BJ (cell line): ENCODE measurements at regions not wholly inside any gene's neighbourhood (a gene's known extent, or its start where the extent isn't known, plus 50 kb on each side); places are given as distances from the start of the nearest gene placed in this dataset.

Experiments
- CTCF ChIA-PET: fragments of 350-600 bp; formaldehyde crosslinking; extraction: SDS; loops from one replicate; lab custom pipeline; 2021; ENCODE audit warnings: antibody characterized with exemption, inconsistent platforms; lab: Yijun Ruan, JAX
- POLR2A ChIA-PET: fragments of 300-600 bp; sonication (Branson Sonifier 250); formaldehyde crosslinking; extraction: SDS; loops from one replicate; lab custom pipeline; 2021; ENCODE audit warnings: antibody characterized with exemption; lab: Charles Lee
- DNase-seq: peaks from one replicate; pipeline ENCODE4 v3.0.0-alpha.2; 2011; ENCODE audit warnings: low read depth
- H3K27me3 ChIP-seq: 2 replicates; pipeline ENCODE4 v1.6.0; 2011; ENCODE audit warnings: low read length; ENCODE audit not compliant: control insufficient read depth, insufficient read depth
- H3K36me3 ChIP-seq: 2 replicates; pipeline ENCODE4 v1.5.1; 2011; ENCODE audit warnings: low read length; ENCODE audit not compliant: control insufficient read depth, insufficient read depth
- H3K4me3 ChIP-seq: 2 replicates; pipeline ENCODE4 v1.5.1; 2011; ENCODE audit warnings: low read depth, mild to moderate bottlenecking, control low read depth, low read length
- TF ChIP-seq, protein P1 (sequence below): IDR thresholded peaks from 2 replicates; pipeline ENCODE4 v1.5.1; 2011; ENCODE audit warnings: low read depth, mild to moderate bottlenecking, control low read depth, inconsistent platforms, low read length, moderate library complexity; ENCODE audit not compliant: insufficient read depth

GRCh38 chr2:104430359-104430740 is 423.6 kb upstream of the POU3F3 start:
- Histone ChIP-seq H3K4me3 (no peak overlapping the region), H3K27me3 (no peaks in the 10 kb centered on the region), H3K36me3 (no peaks in the 10 kb centered on the region)
- DNase-seq, result no peak
- ChIA-PET POLR2A (no interaction called here), CTCF (no interaction called here)
- TF ChIP-seq, protein P1, sequence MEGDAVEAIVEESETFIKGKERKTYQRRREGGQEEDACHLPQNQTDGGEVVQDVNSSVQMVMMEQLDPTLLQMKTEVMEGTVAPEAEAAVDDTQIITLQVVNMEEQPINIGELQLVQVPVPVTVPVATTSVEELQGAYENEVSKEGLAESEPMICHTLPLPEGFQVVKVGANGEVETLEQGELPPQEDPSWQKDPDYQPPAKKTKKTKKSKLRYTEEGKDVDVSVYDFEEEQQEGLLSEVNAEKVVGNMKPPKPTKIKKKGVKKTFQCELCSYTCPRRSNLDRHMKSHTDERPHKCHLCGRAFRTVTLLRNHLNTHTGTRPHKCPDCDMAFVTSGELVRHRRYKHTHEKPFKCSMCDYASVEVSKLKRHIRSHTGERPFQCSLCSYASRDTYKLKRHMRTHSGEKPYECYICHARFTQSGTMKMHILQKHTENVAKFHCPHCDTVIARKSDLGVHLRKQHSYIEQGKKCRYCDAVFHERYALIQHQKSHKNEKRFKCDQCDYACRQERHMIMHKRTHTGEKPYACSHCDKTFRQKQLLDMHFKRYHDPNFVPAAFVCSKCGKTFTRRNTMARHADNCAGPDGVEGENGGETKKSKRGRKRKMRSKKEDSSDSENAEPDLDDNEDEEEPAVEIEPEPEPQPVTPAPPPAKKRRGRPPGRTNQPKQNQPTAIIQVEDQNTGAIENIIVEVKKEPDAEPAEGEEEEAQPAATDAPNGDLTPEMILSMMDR, result no peak

DNA sequence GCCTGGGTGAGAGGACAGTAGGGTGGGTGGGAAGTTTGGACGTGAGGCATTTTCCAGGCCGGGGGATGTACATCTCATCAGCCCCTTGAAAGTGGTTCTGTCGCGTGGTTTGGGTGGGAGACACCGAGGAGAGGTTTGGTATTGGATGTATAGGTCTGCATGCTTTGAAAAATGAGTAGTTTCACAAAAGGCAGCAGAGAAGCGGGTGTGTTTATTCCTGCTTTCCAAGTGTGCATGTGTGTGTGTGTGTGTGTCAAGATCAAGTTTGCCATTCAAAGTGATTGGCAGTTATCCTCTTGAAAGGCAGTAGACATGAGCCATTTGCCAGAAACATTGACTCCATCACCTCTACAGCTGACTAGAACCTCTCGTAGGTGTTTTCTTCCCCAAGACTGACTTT is 423.1 kb upstream of the POU3F3 start:
- Histone ChIP-seq H3K36me3 (no peaks in the 10 kb centered on the region), H3K4me3 (no peak overlapping the region), H3K27me3 (no peaks in the 10 kb centered on the region)
- TF ChIP-seq, protein P1, result no peak
- ChIA-PET POLR2A (no interaction called here), CTCF (interaction anchor here (1.1 kb wide), 1 partner anchor 70 kb away, joined by 3 read pairs; no protein-coding TSS in a partner anchor)
- no peak for DNase-seq

DNA sequence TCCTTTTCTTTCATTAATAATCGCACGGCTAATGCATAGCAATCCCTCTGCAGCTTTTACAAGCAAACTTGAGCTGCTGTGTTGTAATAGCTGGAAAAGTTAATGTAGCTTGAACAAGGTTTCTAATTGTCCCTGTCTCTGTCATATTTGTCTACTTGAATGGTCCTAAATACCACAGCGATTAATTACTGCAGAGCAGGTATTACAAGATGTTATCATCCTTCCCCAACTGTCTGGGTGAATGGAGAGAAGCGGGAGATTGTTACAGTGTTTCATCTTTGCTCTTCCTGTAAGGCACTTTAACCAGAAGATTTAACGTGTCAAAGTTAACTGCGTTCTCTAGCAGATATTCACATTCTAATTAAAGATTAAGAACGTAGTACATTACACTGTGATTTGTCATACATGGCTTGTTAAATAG is 422.2 kb upstream of the POU3F3 start:
- CTCF ChIA-PET, result interaction anchor here (0.6 to 1.1 kb wide), 2 partner anchors 69 to 86 kb away, joined by 3 read pairs; no protein-coding TSS in a partner anchor
- DNase-seq, result no peak
- POLR2A ChIA-PET, result no interaction called here
- TF ChIP-seq, protein P1, result no peak
- H3K27me3 ChIP-seq, result no peaks in the 10 kb centered on the region
- H3K36me3 ChIP-seq, result no peaks in the 10 kb centered on the region
- H3K4me3 ChIP-seq, result no peak overlapping the region

- TF ChIP-seq, protein P1, result no peak
- Histone ChIP-seq H3K36me3 (no peaks in the 10 kb centered on the region), H3K27me3 (no peaks in the 10 kb centered on the region), H3K4me3 (no peak overlapping the region)
- no peak for DNase-seq
- ChIA-PET CTCF (no interaction called here), POLR2A (no interaction called here)
These were observed 421.5 kb upstream of the POU3F3 start for GRCh38 chr2:104432401-104432800.

- no peak for DNase-seq
- H3K4me3 ChIP-seq, result no peak overlapping the region
- CTCF ChIA-PET, result no interaction called here
- no peaks in the 10 kb centered on the region for H3K36me3 ChIP-seq
- TF ChIP-seq, protein P1, result no peak
- POLR2A ChIA-PET, result no interaction called here
- H3K27me3 ChIP-seq, result no peaks in the 10 kb centered on the region
These were observed 420.9 kb upstream of the POU3F3 start for GRCh38 chr2:104432991-104433390.
